ENCODE measurements at regions not wholly inside any gene's neighbourhood (a gene's known extent, or its start where the extent isn't known, plus 50 kb on each side); places are given as distances from the start of the nearest gene placed in this dataset.
A peak's percentile ranks its signal among the peaks of the same experiment; 100 is the strongest.
"Not testable (repeated sequence)": the region's sequence is repeated elsewhere in the genome, so short reads cannot be mapped to it uniquely, and the experiment has no call there.

GRCh38 chr6:122145246-122145645 is 254.2 kb upstream of the HSF2 start:
- no peak for DNase-seq (ENCODE audit: low spot score)
- in situ Hi-C loops (cut with HindIII; ENCODE audit: low sequenced_read_pairs) = no loop called here

GRCh38 chr6:122145741-122146240 is 253.7 kb upstream of the HSF2 start:
- no peak for DNase-seq (ENCODE audit: low spot score)
- in situ Hi-C loops (cut with HindIII; ENCODE audit: low sequenced_read_pairs) = no loop called here

DNA sequence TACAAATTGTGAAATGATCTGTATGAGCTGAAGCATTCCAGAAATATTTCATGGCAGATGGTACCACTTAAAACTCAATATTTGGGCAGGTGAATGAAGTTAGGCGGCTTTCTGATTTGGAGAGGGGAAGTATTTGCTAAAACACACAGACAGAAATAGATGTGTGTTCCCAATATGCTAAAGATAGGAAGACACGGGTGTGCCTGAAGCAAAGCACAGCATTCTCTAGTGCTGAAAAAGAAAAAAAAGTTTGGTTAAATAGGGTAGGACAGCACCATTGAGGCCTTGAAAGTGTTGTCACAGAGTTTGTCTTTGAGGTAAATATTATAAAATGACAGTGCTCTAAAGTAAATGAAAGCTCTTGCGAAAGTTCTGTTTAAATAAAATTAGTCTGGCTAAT is 252.2 kb upstream of the HSF2 start:
- in situ Hi-C loops (cut with HindIII; ENCODE audit: low sequenced_read_pairs) = no loop called here
- no peak for DNase-seq (ENCODE audit: low spot score)

GRCh38 chr6:122151066-122151465 is 248.4 kb upstream of the HSF2 start:
- no peak for DNase-seq (ENCODE audit: low spot score)
- in situ Hi-C loops (cut with HindIII; ENCODE audit: low sequenced_read_pairs) = no loop called here

DNA sequence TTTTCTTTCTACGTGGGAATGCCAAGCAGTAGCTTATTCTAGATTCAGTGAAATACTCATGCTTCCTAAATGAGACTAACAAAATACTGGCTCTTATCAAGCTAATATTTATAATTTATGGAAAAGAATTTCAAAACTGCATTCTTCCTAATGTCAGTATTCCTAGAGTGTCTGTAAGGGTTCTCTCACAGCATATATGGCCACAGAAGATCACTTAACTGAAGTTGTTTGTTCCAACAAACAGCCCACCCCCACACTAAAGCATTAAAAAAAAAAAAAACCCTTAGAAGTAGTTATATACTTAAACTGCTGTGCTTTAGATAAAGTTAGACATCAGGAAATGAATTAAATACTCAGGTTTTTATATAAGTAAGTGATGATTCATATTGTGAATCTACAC is 247.7 kb upstream of the HSF2 start:
- in situ Hi-C loops (cut with HindIII; ENCODE audit: low sequenced_read_pairs) = no loop called here

DNA sequence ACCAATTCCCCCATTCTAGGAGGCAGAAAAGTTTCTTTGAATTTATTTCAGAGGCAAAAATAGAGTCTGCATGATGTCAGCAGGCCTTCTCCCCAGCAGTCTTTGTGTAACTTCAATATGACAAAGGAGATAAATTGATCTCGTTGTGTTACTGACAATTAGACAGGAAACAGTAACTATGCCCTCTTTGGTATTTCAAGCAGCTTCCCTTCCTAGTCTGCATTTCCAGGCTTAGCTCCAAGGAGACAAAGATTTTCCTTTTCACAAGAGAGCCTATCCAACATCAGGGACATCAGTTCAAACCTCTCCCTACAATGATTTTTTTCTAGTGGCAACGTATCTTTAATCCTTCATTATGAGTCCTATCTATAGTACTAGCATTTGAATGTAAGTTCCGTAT is 245.9 kb upstream of the HSF2 start:
- in situ Hi-C loops (cut with HindIII; ENCODE audit: low sequenced_read_pairs) = no loop called here
- DNase-seq (ENCODE audit: low spot score) = no peak

More for the DNA sequence above, 247.7 kb upstream of the HSF2 start:
- DNase-seq (ENCODE audit: low spot score) = no peak

DNA sequence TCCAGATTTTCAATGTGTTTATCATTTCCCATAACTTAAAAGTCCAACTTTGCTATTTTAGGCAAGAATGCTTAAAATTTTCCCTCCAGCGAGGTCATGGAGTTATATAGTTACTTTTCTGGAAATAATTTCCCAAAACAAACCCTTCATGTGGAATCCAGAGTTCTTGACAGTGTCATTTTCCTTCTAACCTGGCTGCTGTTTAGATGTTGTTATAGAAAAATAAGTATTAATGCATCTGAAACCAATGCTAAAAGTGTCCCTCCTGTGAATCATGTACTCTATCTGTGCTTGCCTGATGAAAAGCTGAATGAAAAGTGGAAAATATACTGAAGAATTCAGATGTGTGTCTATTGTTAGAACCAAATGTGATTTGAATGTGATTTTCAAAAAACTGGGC is 245.3 kb upstream of the HSF2 start:
- no peak for DNase-seq (ENCODE audit: low spot score)
- in situ Hi-C loops (cut with HindIII; ENCODE audit: low sequenced_read_pairs) = no loop called here

GRCh38 chr6:122154912-122155575 is 244.4 kb upstream of the HSF2 start:
- in situ Hi-C loops (cut with HindIII; ENCODE audit: low sequenced_read_pairs) = no loop called here
- DNase-seq (ENCODE audit: low spot score) = no peak

- DNase-seq (ENCODE audit: low spot score) = no peak
- in situ Hi-C loops (cut with HindIII; ENCODE audit: low sequenced_read_pairs) = no loop called here
Observed at GRCh38 chr6:122161136-122161535, 238.3 kb upstream of the HSF2 start.

DNA sequence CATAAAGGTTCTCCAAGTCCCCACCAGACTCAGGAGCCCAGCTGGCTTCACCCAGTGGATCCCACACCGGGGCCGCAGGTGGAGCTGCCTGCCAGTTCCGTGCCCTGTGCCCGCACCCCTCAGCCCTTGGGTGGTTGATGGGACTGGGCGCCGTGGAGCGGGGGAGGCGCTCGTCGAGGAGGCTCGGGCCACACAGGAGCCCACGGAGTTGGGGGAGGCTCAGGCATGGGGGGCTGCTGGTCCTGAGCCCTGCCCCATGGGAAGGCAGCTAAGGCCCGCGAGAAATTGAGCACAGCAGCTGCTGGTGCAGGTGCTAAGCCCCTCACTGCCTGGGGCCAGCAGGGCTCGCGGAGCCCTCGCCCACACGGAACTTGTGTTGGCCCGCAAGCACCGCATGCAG is 234.4 kb upstream of the HSF2 start:
- in situ Hi-C loops (cut with HindIII; ENCODE audit: low sequenced_read_pairs) = no loop called here

DNA sequence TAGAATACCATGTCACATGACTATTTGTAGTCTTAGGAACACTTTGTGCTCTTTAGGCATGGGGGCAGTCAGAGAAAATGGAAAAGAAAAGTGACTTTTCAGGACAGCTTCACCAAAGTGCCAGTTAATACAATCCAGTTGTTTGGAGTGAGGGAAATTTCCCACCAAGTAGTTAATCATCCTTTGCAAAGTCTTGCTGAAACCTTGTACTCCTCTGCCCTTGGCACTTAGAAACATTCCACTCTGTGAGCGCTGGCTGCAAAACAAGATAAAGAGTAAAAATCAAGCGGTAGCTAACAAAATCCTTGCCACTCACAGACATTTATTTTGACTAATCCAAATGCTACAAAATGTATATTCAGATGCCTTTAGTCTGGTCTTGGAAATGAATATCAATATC is 229.2 kb upstream of the HSF2 start:
- in situ Hi-C loops (cut with HindIII; ENCODE audit: low sequenced_read_pairs) = no loop called here
- no peak for DNase-seq (ENCODE audit: low spot score)

More for the DNA sequence above, 234.4 kb upstream of the HSF2 start:
- DNase-seq (ENCODE audit: low spot score) = no peak

DNA sequence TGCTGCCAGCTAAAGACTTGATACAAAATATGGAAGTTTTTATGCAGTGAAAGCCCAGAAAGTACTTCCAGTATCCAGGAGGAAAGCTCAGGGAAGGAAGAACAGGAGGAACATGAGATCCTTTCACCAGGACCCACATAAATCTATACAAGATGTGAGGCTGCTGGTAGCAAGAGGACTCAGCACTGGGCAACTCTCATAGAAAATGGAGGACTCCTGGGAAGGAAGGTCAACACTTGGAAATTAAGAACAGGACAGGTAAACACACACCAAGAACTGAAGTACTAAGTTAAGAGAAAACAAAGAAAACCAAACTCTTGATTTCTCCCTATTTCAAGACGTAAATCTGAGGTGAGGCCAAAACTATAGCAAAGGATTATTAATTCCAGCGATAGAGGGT is 220.5 kb upstream of the HSF2 start:
- no peak for DNase-seq (ENCODE audit: low spot score)
- in situ Hi-C loops (cut with HindIII; ENCODE audit: low sequenced_read_pairs) = no loop called here

DNA sequence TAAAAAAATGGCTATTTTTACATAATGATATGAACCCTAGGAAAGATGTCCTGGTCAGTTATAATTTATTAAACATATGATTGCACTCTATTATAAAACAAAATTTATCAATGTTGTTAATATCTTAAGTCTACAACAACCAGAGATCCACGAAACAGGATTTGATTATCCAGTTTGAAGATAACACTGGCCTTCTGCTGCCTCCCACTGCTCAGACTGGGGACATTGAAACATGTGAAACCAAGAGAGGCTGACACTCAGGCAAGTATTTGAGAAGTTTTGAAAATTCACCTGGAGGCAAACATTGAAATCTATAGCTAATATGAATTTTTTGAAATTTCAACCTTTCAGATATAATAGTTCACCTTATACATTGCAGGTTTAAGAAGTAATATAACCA is 219.3 kb upstream of the HSF2 start:
- DNase-seq (ENCODE audit: low spot score) = peak; percentile 35
- in situ Hi-C loops (cut with HindIII; ENCODE audit: low sequenced_read_pairs) = no loop called here

- no peak for DNase-seq (ENCODE audit: low spot score)
- in situ Hi-C loops (cut with HindIII; ENCODE audit: low sequenced_read_pairs) = no loop called here
Observed at GRCh38 chr6:122182061-122182460, 217.4 kb upstream of the HSF2 start.

DNA sequence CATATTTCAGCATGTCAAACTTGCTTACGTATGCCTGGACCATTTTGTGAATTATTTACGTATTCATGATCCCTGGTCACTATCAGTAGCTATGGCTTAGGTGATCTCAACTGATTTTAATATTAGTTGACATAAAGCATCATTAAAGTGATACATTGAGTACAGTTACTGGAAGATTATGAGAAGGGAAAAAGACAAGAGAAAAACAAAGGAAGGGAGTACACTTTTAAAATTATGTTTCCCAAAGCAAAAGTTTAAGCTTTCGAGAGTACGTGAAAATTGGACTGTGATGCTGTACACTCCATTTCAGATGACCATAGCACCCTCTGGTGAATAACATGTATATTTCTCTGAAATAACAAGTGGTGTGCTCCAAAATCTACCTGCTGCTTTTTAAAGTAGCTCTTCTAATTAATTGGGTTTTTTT is 215.0 kb upstream of the HSF2 start:
- in situ Hi-C loops (cut with HindIII; ENCODE audit: low sequenced_read_pairs) = no loop called here
- peak; percentile 43 for DNase-seq (ENCODE audit: low spot score)

DNA sequence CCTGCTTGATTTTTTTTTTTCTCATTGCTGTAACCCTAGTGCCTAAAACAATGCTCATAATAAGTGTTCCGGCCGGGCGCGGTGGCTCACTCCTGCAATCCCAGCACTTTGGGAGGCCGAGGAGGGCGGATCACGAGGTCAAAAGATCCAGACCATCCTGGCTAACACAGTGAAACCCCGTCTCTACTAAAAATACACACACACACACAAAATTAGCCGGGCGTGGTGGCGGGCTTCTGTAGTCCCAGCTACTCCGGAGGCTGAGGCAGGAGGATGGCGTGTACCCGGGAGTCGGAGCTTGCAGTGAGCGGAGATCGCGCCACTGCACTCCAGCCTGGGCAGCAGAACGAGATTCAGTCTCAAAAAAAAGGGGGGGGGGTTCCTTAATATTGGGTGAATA is 214.0 kb upstream of the HSF2 start:
- DNase-seq (ENCODE audit: low spot score); in situ Hi-C loops (cut with HindIII; ENCODE audit: low sequenced_read_pairs): not testable (repeated sequence)

DNA sequence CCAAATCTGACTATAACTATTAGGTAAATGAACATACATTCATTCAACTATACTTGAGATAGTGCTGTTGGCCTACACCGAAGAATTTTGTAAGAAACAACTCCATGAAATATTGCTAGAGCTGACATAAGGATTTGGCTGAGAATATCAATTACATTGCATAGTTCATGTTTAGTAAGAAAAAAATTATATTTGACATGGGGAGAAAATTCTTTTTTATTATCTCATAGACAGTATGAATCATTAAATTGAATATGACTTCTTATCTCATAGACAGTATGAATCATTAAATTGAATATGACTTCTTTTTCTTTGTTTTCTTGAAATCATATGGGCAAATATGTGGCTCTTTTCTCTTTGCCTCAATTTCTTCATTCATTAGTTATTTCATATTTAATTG is 212.3 kb upstream of the HSF2 start:
- DNase-seq (ENCODE audit: low spot score) = no peak
- in situ Hi-C loops (cut with HindIII; ENCODE audit: low sequenced_read_pairs) = no loop called here

GRCh38 chr6:122198922-122199321 is 200.5 kb upstream of the HSF2 start:
- no peak for DNase-seq (ENCODE audit: low spot score)
- in situ Hi-C loops (cut with HindIII; ENCODE audit: low sequenced_read_pairs) = no loop called here

DNA sequence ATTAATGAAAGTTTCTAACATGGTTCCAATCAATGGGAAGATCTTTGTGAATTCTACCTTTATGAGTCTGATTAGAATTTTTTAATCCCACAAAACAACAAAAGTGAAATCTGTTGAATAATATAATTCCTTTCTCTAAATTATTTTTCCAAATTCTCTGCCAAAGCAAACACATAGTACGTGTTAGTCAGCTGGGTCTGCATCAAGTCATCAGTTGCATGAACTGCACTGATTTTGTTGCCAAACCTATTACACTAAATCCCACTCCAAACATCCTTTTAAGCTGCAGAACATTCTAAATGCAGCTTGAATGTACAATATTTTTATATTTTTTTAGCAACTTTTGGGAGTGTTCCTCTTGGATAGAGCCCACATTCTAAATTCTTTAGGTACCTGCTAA is 199.0 kb upstream of the HSF2 start:
- DNase-seq (ENCODE audit: low spot score) = no peak
- in situ Hi-C loops (cut with HindIII; ENCODE audit: low sequenced_read_pairs) = no loop called here

DNA sequence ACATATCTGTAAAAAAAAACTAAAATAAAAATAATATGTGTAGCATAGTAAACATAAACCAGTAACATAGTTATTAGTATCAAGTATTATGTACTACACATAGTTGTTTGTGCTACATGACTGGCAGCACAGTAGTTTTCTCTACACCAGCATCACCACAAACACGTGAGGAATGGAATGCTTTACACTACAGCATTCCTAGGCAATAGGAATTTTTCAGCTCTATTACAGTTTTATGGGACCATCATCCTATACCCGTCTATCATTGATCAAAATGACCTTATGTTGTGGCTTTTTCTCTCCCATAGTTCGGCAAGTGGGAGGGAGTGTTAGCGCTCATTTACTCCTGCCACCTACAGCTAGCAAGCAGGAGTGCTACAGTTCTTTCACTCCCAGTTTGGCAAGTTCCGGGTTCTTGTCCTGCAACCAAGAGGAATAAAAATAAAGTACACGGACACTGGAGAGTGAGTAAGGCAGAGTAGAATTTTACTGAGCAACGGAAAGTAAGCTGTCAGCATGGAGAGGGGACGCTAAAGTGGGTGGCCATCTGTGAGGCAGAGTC is 196.8 kb upstream of the HSF2 start:
- no peak for DNase-seq (ENCODE audit: low spot score)
- in situ Hi-C loops (cut with HindIII; ENCODE audit: low sequenced_read_pairs) = no loop called here

GRCh38 chr6:122207061-122207460 is 192.4 kb upstream of the HSF2 start:
- in situ Hi-C loops (cut with HindIII; ENCODE audit: low sequenced_read_pairs) = no loop called here
- no peak for DNase-seq (ENCODE audit: low spot score)
